ENCODE measurements at regions not wholly inside any gene's neighbourhood (a gene's known extent, or its start where the extent isn't known, plus 50 kb on each side); places are given as distances from the start of the nearest gene placed in this dataset.

DNA sequence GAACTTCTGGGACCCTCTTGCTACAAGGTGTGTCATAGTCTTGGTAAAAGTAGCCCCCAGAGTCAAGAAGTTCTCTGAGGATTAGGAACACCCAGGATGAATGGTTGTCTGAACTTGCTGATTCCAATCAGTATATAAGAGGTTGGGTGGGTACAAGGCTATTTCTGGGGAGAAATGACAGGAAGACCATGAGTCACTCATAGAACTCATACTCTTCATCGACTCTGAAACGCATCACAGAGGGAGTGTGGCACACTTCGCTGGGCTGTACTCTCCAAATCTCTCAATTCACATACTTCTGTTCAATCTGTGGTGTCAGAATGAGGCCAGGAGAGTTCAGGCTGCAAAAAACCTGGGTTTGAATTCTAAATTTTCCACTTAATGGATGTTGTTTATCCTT, 193.2 kb upstream of the LEF1 start:
- no peak for TF ChIP-seq CTCF (IDR thresholded peaks at IDR 0.05; ENCODE audit: low read depth, low read length)
- H3K36me3 ChIP-seq: no peaks in the 10 kb centered on the region
- no peak for DNase-seq
- no peak overlapping the region for H3K4me3 ChIP-seq (ENCODE audit: low read depth, low read length)
- H3K27me3 ChIP-seq: no peaks in the 10 kb centered on the region
- H3K9me3 ChIP-seq: no peaks in the 10 kb centered on the region
- peaks cover 10% of the 10 kb centered on the region for H3K4me1 ChIP-seq

DNA sequence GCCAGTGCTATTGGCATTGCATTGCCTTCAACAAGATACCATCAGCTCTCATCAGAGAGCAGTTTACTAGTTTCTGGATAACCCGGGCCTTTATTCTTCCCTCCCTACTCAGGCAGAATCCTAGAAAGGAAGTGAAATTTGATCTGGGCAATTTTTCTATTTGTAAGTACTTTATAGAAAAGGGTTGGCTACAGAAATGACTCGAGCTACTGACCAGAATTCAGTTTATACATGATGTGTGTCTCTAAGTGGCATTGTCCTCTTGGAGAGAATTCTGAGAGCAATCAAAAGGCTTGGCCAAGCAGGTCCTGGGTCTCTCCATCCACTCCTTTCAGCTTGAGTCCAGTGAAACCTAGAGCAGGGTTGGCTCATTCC, 192.7 kb upstream of the LEF1 start:
- Histone ChIP-seq H3K9me3 (no peaks in the 10 kb centered on the region), H3K27me3 (no peaks in the 10 kb centered on the region), H3K4me1 (peaks cover 14% of the 10 kb centered on the region), H3K36me3 (no peaks in the 10 kb centered on the region), H3K4me3 (ENCODE audit: low read depth, low read length) (no peak overlapping the region)
- TF ChIP-seq CTCF (IDR thresholded peaks at IDR 0.05; ENCODE audit: low read depth, low read length): no peak
- DNase-seq: no peak

- Histone ChIP-seq H3K36me3 (no peaks in the 10 kb centered on the region), H3K4me1 (peaks cover 19% of the 10 kb centered on the region), H3K9me3 (no peaks in the 10 kb centered on the region), H3K4me3 (ENCODE audit: low read depth, low read length) (no peak overlapping the region), H3K27me3 (no peaks in the 10 kb centered on the region)
- no peak for DNase-seq
- no peak for TF ChIP-seq CTCF (IDR thresholded peaks at IDR 0.05; ENCODE audit: low read depth, low read length)
These were observed 192.2 kb upstream of the LEF1 start for GRCh38 chr4:108360754-108361445.

GRCh38 chr4:108359986-108360681, 191.4 kb upstream of the LEF1 start:
- Histone ChIP-seq H3K27me3 (no peaks in the 10 kb centered on the region), H3K4me1 (peaks cover 24% of the 10 kb centered on the region), H3K4me3 (ENCODE audit: low read depth, low read length) (no peak overlapping the region), H3K36me3 (no peaks in the 10 kb centered on the region), H3K9me3 (no peaks in the 10 kb centered on the region)
- no peak for TF ChIP-seq CTCF (IDR thresholded peaks at IDR 0.05; ENCODE audit: low read depth, low read length)
- no peak for DNase-seq

DNA sequence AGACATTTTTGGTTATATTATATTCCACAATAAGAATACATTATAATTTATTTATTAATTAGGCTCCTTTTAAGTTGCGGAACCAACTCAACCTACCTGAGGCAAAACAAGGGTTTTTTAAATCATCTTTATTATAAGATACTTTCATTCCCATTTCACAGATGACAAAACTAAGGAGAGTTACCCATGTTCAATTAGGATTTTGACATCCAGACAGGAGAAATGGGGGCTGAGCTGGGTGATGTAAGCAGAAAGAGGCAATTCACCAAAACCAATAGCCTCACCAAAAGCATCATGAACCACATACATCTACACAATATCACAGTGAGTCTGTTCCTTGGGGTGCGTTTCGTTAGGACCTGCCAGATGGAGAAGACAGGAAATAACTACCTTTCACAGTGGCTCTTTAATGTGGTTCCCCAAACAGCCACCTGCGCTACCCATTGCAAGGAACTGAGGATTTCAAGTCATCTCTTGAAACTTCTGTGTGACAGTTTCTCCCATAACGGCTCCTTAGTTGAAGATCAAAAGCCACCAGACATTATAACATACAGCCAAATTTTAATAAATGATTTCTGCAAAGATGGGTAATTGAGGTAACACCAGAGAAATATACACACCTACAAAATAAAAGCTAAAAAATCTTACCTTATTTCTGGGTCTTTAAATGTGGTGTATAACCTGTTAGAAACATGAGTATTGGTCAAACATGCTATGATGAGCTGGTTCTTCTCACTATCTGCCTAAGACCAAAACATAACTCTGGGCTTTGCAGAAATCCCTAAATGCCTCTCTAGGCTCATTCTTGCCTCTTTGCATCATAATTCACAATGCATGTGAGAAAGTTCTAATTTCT, 190.6 kb upstream of the LEF1 start:
- H3K36me3 ChIP-seq: no peaks in the 10 kb centered on the region
- peaks cover 25% of the 10 kb centered on the region for H3K4me1 ChIP-seq
- no peak for DNase-seq
- no peak overlapping the region for H3K4me3 ChIP-seq (ENCODE audit: low read depth, low read length)
- H3K27me3 ChIP-seq: no peaks in the 10 kb centered on the region
- TF ChIP-seq CTCF (IDR thresholded peaks at IDR 0.05; ENCODE audit: low read depth, low read length): no peak
- H3K9me3 ChIP-seq: no peaks in the 10 kb centered on the region

Data from BE2C (cell line).